ENCODE measurements at regions not wholly inside any gene's neighbourhood (a gene's known extent, or its start where the extent isn't known, plus 50 kb on each side); places are given as distances from the start of the nearest gene placed in this dataset.

DNA sequence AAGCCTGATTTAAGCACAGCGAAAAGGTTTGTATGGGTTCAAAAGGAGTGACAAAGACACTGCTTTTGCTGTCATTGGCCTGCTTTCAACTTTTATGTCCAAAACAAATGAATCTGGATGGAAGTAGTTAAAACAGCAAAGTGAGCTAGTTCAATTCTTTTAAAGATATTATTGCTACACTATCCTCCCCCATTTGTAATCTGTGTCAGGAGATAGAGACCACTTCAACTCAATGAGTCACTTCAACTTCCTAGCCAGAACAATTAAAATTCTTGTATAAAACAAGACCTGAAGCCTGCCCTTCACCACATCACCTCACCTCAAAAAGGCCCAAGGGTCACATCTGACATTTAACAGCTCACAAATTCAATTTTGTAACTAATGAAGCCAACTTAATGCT, 364.1 kb upstream of the LYPLAL1 start:
- no peak for TF ChIP-seq CHD4 (IDR thresholded peaks at IDR 0.05)
- TF ChIP-seq, protein P1, sequence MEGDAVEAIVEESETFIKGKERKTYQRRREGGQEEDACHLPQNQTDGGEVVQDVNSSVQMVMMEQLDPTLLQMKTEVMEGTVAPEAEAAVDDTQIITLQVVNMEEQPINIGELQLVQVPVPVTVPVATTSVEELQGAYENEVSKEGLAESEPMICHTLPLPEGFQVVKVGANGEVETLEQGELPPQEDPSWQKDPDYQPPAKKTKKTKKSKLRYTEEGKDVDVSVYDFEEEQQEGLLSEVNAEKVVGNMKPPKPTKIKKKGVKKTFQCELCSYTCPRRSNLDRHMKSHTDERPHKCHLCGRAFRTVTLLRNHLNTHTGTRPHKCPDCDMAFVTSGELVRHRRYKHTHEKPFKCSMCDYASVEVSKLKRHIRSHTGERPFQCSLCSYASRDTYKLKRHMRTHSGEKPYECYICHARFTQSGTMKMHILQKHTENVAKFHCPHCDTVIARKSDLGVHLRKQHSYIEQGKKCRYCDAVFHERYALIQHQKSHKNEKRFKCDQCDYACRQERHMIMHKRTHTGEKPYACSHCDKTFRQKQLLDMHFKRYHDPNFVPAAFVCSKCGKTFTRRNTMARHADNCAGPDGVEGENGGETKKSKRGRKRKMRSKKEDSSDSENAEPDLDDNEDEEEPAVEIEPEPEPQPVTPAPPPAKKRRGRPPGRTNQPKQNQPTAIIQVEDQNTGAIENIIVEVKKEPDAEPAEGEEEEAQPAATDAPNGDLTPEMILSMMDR (IDR thresholded peaks at IDR 0.05 in 2 of 3, conservative IDR thresholded peaks at IDR 0.05 in 1 of 3; ENCODE audit: control insufficient read depth in 2 of 3, extremely low read depth in 1 of 3, insufficient read depth in 1 of 3, low read depth in 3 of 3, low read length in 3 of 3): no peak

Measured in GM12878 (cell line).